K562 (cell line): ENCODE measurements at regions not wholly inside any gene's neighbourhood (a gene's known extent, or its start where the extent isn't known, plus 50 kb on each side); places are given as distances from the start of the nearest gene placed in this dataset.

Source experiments
- ATAC-seq: fragments of 200-7000 bp; cut with Tn5 transposase; 3 replicates; pipeline ENCODE4 v1.9.1; 2020; ENCODE audit warnings: moderate library complexity
- BruUV-seq: library from RNA; stranded (reverse); fragments of 400-500 nt; replicated peaks from 2 replicates; lab custom pipeline; 2021; lab: Mats Ljungman, UMichigan
- CTCF ChIA-PET: fragments of 300-600 bp; formaldehyde crosslinking; extraction: SDS; loops from one replicate; lab custom pipeline; 2021; ENCODE audit warnings: low intra/inter-chr PET ratio; lab: Yijun Ruan, JAX
- POLR2A ChIA-PET: fragments of 300-600, 350-650 bp; sonication (Branson Sonifier 250); formaldehyde crosslinking; extraction: SDS; loops from one replicate; lab custom pipeline; 2021; ENCODE audit warnings: antibody characterized with exemption, inconsistent platforms; lab: Yijun Ruan, JAX
- DNase-seq, 4 experiments: peaks; one replicate each; pipeline versions ENCODE4 v3.0.0 to v3.0.0-alpha.2; 2011 to 2018; ENCODE audit warnings: low spot score in 3 of 4, mixed read lengths in 3 of 4; ENCODE audit errors: extremely low read depth in 1 of 4
- FAIRE-seq: peaks from 2 replicates; lab custom pipeline; 2011; peaks lifted over from hg19 to GRCh38; lab: Jason Lieb, UNC
- H2AFZ ChIP-seq: 2 replicates; pipeline ENCODE4 v1.6.0; 2011; ENCODE audit warnings: low read depth, low read length, control low read depth, inconsistent platforms
- H3K27ac ChIP-seq: fragments of 200-600 bp; 3 replicates; pipeline ENCODE4 v1.8.0; 2011; ENCODE audit warnings: low read depth, mild to moderate bottlenecking, control low read depth, inconsistent platforms, low read length, moderate library complexity, mixed read lengths; ENCODE audit errors: extremely low read depth
- H3K27me3 ChIP-seq, 2 experiments: fragments of 300-600 bp in 1 of 2; 2 replicates in 1 of 2; 3 replicates in 1 of 2; pipeline versions ENCODE4 v1.6.0 to v1.8.0; 2011; ENCODE audit warnings: inconsistent platforms in 2 of 2, low read length in 2 of 2, mild to moderate bottlenecking in 1 of 2, mixed read lengths in 1 of 2, moderate library complexity in 1 of 2; ENCODE audit not compliant: control insufficient read depth in 2 of 2, insufficient read depth in 2 of 2
- H3K36me3 ChIP-seq: fragments of 300-600 bp; 3 replicates; pipeline ENCODE4 v1.8.0; 2011; ENCODE audit warnings: mild to moderate bottlenecking, low read length, inconsistent platforms; ENCODE audit not compliant: control insufficient read depth, insufficient read depth
- H3K4me1 ChIP-seq, 2 experiments: fragments of 200-600 bp in 1 of 2; replicated peaks in 1 of 2; 2 replicates in 1 of 2; 3 replicates in 1 of 2; pipeline versions ENCODE4 v1.5.1 to v1.8.0; 2011; ENCODE audit warnings: inconsistent platforms in 2 of 2, low read length in 2 of 2, mild to moderate bottlenecking in 1 of 2, mixed read lengths in 1 of 2, moderate library complexity in 1 of 2; ENCODE audit not compliant: control insufficient read depth in 2 of 2, insufficient read depth in 2 of 2
- H3K4me2 ChIP-seq: 2 replicates; pipeline ENCODE4 v1.6.1; 2011; ENCODE audit warnings: low read length, control low read depth, inconsistent platforms, mixed read lengths; ENCODE audit not compliant: insufficient read depth
- H3K4me3 ChIP-seq: fragments of 200-600 bp; sonication (generic), shearing (Covaris generic); 2 replicates; pipeline ENCODE4 v1.5.1; 2016; ENCODE audit warnings: control low read depth, inconsistent platforms
- H3K79me2 ChIP-seq: fragments of 200-600 bp; 3 replicates; pipeline ENCODE4 v1.8.0; 2011; ENCODE audit warnings: low read length, inconsistent platforms; ENCODE audit not compliant: control insufficient read depth, insufficient read depth
- H3K9ac ChIP-seq, 2 experiments: 2 replicates each; pipeline versions ENCODE4 v1.6.0 to v1.6.1; 2011; ENCODE audit warnings: low read depth in 2 of 2, low read length in 2 of 2, control low read depth in 1 of 2, inconsistent platforms in 1 of 2, mild to moderate bottlenecking in 1 of 2, mixed read lengths in 1 of 2; ENCODE audit not compliant: insufficient read depth in 1 of 2
- H3K9me1 ChIP-seq: one replicate; pipeline ENCODE4 v1.6.0; 2011; ENCODE audit warnings: inconsistent platforms, mild to moderate bottlenecking, low read length, moderate library complexity; ENCODE audit not compliant: control insufficient read depth, insufficient read depth
- H3K9me3 ChIP-seq: replicated peaks from 2 replicates; pipeline ENCODE4 v1.5.1; 2011; ENCODE audit warnings: low read depth, low read length, inconsistent platforms; ENCODE audit not compliant: control insufficient read depth, insufficient read depth
- H4K20me1 ChIP-seq: replicated peaks from 2 replicates; pipeline ENCODE4 v1.6.1; 2011; ENCODE audit warnings: low read length, inconsistent platforms, mixed read lengths; ENCODE audit not compliant: control insufficient read depth, insufficient read depth
- ETS2 ChIP-seq: IDR thresholded peaks from 2 replicates; pipeline ENCODE4 v1.6.1; 2016; ENCODE audit warnings: borderline replicate concordance, missing genetic modification characterization, mild to moderate bottlenecking, moderate library complexity, missing compliant biosample characterization; ENCODE audit not compliant: poor library complexity, severe bottlenecking
- HMBOX1 ChIP-seq: sonication (generic); IDR thresholded peaks from 2 replicates; pipeline ENCODE4 v1.6.1; 2016
- KLF13 ChIP-seq: fragments of 450-650 bp; IDR thresholded peaks from 2 replicates; pipeline ENCODE4 v1.6.1; 2016; ENCODE audit warnings: missing genetic modification characterization, low read depth, mild to moderate bottlenecking, missing compliant biosample characterization, moderate library complexity, borderline replicate concordance
- PHF20 ChIP-seq: fragments of 450-650 bp; IDR thresholded peaks from 2 replicates; pipeline ENCODE4 v1.6.1; 2018; ENCODE audit not compliant: partially characterized antibody
- SIN3B ChIP-seq: fragments of 450-650 bp; IDR thresholded peaks from 2 replicates; pipeline ENCODE4 v1.6.1; 2017; ENCODE audit warnings: low read depth, mild to moderate bottlenecking, moderate library complexity
- ZFX ChIP-seq: sonication (generic); formaldehyde crosslinking; IDR thresholded peaks from 2 replicates; pipeline ENCODE4 v1.8.0; 2022; ENCODE audit warnings: mild to moderate bottlenecking, missing genetic modification reagents, moderate library complexity
- ZNF785 ChIP-seq: fragments of 250-450 bp; sonication (Bioruptor Pico); IDR thresholded peaks from 2 replicates; pipeline ENCODE4 v1.4.0; 2020; ENCODE audit warnings: mild to moderate bottlenecking
- WGBS: fragments of 100-300 bp; shearing (Covaris generic); methylation state at CpG from one replicate; pipeline ENCODE4 v1.1.6; 2016; ENCODE audit warnings: low coverage, mixed read lengths; ENCODE audit not compliant: insufficient coverage; ENCODE audit errors: missing lambda C conversion rate; 5-methylcytosine and 5-hydroxymethylcytosine counted together
- in situ Hi-C: fragments of 300-500 bp; cut with MboI; formaldehyde crosslinking; loops from 4 replicates; pipeline ENCODE4 v1.15.0; 2018; ENCODE audit warnings: inconsistent platforms, mixed read lengths
- intact Hi-C: fragments of 100-400 bp; cut with micrococcal nuclease; formaldehyde crosslinking; loops from 2 replicates; pipeline ENCODE4 v1.14.2; 2022

- Histone ChIP-seq H3K9ac (no peak overlapping the region), H3K9me3 (peaks cover 2% of the 10 kb centered on the region; the same call in 1 of the 2 replicates), H3K27ac (no peak overlapping the region), H3K36me3 (no peaks in the 10 kb centered on the region; the same call in 2 of the 3 replicates), H3K79me2 (no peaks in the 10 kb centered on the region), H3K27me3 (no peaks in the 10 kb centered on the region), H3K4me3 (no peak overlapping the region), H4K20me1 (no peaks in the 10 kb centered on the region), H3K4me2 (no peak overlapping the region), H3K4me1 (no peaks in the 10 kb centered on the region), H2AFZ (no peak overlapping the region), H3K9me1 (no peaks in the 10 kb centered on the region)
- FAIRE-seq (peak; percentile 42), DNase-seq (no peak), ATAC-seq (no peak)
- ChIA-PET CTCF (no interaction called here), POLR2A (no interaction called here)
- no TSS peak for BruUV-seq
- intact Hi-C loops: no loop called here
- TF ChIP-seq HMBOX1 (no peak), ETS2 (no peak), PHF20 (no peak), ZFX (CRISPR knock-in tag) (no peak), KLF13 (no peak), ZNF785 (CRISPR knock-in tag) (no peak), SIN3B (no peak)
- in situ Hi-C loops: no loop called here
- 54% methylated on average over 3 of the region's 3 CpGs for WGBS
Measured at GRCh38 chr12:33575346-33575745, 135.7 kb upstream of the SYT10 start.
